ENCODE measurements at regions not wholly inside any gene's neighbourhood (a gene's known extent, or its start where the extent isn't known, plus 50 kb on each side); places are given as distances from the start of the nearest gene placed in this dataset.

GRCh38 chr2:16028644-16029043 is 88.3 kb downstream of the MYCN start (continued):
- TF ChIP-seq OVOL3 (tag by site-specific recombination; IDR thresholded peaks at IDR 0.05) (no peak), YY1 (tag by site-specific recombination; IDR thresholded peaks at IDR 0.05) (no peak), ZNF280D (tag by site-specific recombination; IDR thresholded peaks at IDR 0.05) (no peak), ZNF704 (tag by site-specific recombination; IDR thresholded peaks at IDR 0.05) (no peak), ZNF518A (tag by site-specific recombination; conservative IDR thresholded peaks at IDR 0.05; ENCODE audit: low read depth) (no peak), ZNF280C (tag by site-specific recombination; IDR thresholded peaks at IDR 0.05) (no peak), ZNF311 (tag by site-specific recombination; IDR thresholded peaks at IDR 0.05; ENCODE audit: borderline replicate concordance) (no peak), ZNF501 (tag by site-specific recombination; IDR thresholded peaks at IDR 0.05) (no peak), ZNF391 (tag by site-specific recombination; IDR thresholded peaks at IDR 0.05; ENCODE audit: borderline replicate concordance, low read depth) (no peak)

GRCh38 chr2:16026816-16027501 is 86.6 kb downstream of the MYCN start:
- Histone ChIP-seq H3K27ac (ENCODE audit: extremely low read depth, low read depth, low read length) (no peak overlapping the region), H3K4me1 (ENCODE audit: control insufficient read depth, insufficient read depth, low read length) (no peaks in the 10 kb centered on the region), H3K4me3 (ENCODE audit: low read depth, low read length) (no peak overlapping the region), H3K36me3 (ENCODE audit: control insufficient read depth in 2 of 2, insufficient read depth in 1 of 2, low read length in 2 of 2) (no peaks in the 10 kb centered on the region), H3K9me3 (ENCODE audit: control insufficient read depth, insufficient read depth, low read depth, low read length) (no peaks in the 10 kb centered on the region)
- ChIA-PET POLR2A (no interaction called here), CTCF (no interaction called here)
- TF ChIP-seq ZNF394 (tag by site-specific recombination; IDR thresholded peaks at IDR 0.05; ENCODE audit: borderline replicate concordance) (no peak), ZNF626 (tag by site-specific recombination; IDR thresholded peaks at IDR 0.05) (no peak), ZNF701 (tag by site-specific recombination; IDR thresholded peaks at IDR 0.05) (no peak), ZNF416 (tag by site-specific recombination; IDR thresholded peaks at IDR 0.05) (no peak), BCL11B (tag by site-specific recombination; IDR thresholded peaks at IDR 0.05; ENCODE audit: low read depth) (no peak), ATF2 (tag by site-specific recombination; IDR thresholded peaks at IDR 0.05; ENCODE audit: low read depth) (no peak), ZBTB49 (tag by site-specific recombination; IDR thresholded peaks at IDR 0.05; ENCODE audit: low read depth) (no peak), ZNF366 (tag by site-specific recombination; conservative IDR thresholded peaks at IDR 0.05) (no peak), ZFP41 (tag by site-specific recombination; IDR thresholded peaks at IDR 0.05; ENCODE audit: borderline replicate concordance) (no peak), ZNF2 (tag by site-specific recombination; IDR thresholded peaks at IDR 0.05) (no peak), ZNF549 (tag by site-specific recombination; IDR thresholded peaks at IDR 0.05) (no peak), ZSCAN23 (tag by site-specific recombination; IDR thresholded peaks at IDR 0.05) (no peak)
